ENCODE measurements at regions not wholly inside any gene's neighbourhood (a gene's known extent, or its start where the extent isn't known, plus 50 kb on each side); places are given as distances from the start of the nearest gene placed in this dataset.

- TF ChIP-seq CTCF (IDR thresholded peaks at IDR 0.05; ENCODE audit: extremely low read depth in 1 of 2, insufficient read depth in 1 of 2, low read depth in 1 of 2, low read length in 2 of 2) (no peak), EZH2 (IDR thresholded peaks at IDR 0.05; ENCODE audit: borderline replicate concordance, low read depth, low read length, severe bottlenecking) (no peak), POLR2AphosphoS5 (IDR thresholded peaks at IDR 0.05; ENCODE audit: insufficient read depth, low read depth, low read length) (no peak), POLR2A (IDR thresholded peaks at IDR 0.05; ENCODE audit: low read depth, low read length) (no peak), GATA2 (IDR thresholded peaks at IDR 0.05; ENCODE audit: insufficient read depth, insufficient read length, low read depth, low read length) (no peak), MYC (IDR thresholded peaks at IDR 0.05; ENCODE audit: low read depth, low read length) (no peak), MAX (IDR thresholded peaks at IDR 0.05; ENCODE audit: insufficient read depth, insufficient read length) (no peak), JUN (IDR thresholded peaks at IDR 0.05; ENCODE audit: borderline replicate concordance, insufficient read depth, insufficient read length, low read depth) (no peak)
Measured at GRCh38 chr21:43304621-43305335, 122.2 kb downstream of the SIK1 start.
